GM12892 (cell line): ENCODE measurements at regions not wholly inside any gene's neighbourhood (a gene's known extent, or its start where the extent isn't known, plus 50 kb on each side); places are given as distances from the start of the nearest gene placed in this dataset.

ENCODE experiments used
- POLR2A ChIP-seq: IDR thresholded peaks from 2 replicates; pipeline ENCODE4 v1.6.1; 2011; ENCODE audit warnings: low read depth, low read length, control low read depth
- POLR2AphosphoS5 ChIP-seq: IDR thresholded peaks from 2 replicates; pipeline ENCODE4 v1.6.1; 2011; ENCODE audit warnings: low read depth, low read length, control low read depth
- TAF1 ChIP-seq: IDR thresholded peaks from 2 replicates; pipeline ENCODE4 v1.6.1; 2011; ENCODE audit warnings: low read depth, mild to moderate bottlenecking, control low read depth, low read length, borderline replicate concordance

- no peak for TF ChIP-seq POLR2AphosphoS5
- no peak for TF ChIP-seq POLR2A
- no peak for TF ChIP-seq TAF1
These were observed 85.7 kb upstream of the ITM2A start for GRCh38 chrX:79452881-79453280.
